ENCODE measurements at regions not wholly inside any gene's neighbourhood (a gene's known extent, or its start where the extent isn't known, plus 50 kb on each side); places are given as distances from the start of the nearest gene placed in this dataset.

DNA sequence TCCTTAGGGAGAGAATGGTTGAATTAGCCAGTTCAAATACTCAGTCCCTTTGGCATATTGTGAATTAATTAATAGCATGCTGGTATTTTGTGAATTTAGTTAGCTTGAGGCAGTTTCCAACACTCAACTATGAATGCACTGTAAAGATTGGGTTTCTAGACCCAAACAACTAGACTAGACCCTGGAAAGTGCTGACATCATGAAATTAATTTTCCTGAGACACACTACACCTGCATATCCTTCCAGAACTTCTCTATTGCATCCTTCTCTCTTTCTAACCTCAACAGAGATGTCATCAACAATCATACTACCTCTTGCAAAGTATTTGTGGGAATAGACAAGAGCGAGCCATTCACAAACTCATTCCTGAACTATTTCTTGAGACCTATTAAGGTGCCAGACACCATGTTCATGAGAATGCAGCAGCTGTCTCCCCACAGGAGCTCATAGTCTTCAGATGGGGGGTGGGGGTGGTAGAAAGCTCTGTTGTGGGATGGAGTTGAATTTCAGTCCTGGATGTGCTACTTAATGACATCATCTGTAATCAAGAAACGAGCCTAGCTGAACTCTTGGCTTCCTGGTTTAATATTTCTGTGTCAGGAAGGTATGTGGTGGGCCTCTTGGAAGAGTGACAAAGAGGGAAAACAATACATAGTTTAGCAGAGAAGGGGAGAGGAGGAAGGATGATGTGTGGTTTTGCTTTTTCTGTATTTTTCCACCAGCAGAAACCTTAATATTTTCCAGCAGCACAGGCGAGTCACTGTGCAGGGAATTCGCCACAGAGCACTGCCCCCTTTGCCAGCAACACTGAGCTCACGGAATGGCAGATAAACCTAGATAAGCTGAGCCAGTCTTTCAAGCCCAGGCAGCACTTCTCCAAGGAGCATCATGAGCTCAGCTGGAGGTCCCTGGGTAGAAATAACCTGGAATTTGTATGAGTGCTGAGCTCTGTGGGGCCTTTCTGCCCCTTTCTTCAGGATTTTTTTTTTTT lies 53.1 kb upstream of the CYSLTR2 start:
- Histone ChIP-seq H3K27ac (peak overlapping the region; percentile 66), H3K36me3 (replicated peaks) (no peaks in the 10 kb centered on the region), H3K4me3 (ENCODE audit: low read depth, low read length) (no peak overlapping the region), H3K27me3 (replicated peaks) (no peaks in the 10 kb centered on the region)
- in situ Hi-C loops (cut with HindIII; ENCODE audit: low pct_ligation_motif_present, low sequenced_read_pairs) = no loop called here
- TF ChIP-seq, protein P1, sequence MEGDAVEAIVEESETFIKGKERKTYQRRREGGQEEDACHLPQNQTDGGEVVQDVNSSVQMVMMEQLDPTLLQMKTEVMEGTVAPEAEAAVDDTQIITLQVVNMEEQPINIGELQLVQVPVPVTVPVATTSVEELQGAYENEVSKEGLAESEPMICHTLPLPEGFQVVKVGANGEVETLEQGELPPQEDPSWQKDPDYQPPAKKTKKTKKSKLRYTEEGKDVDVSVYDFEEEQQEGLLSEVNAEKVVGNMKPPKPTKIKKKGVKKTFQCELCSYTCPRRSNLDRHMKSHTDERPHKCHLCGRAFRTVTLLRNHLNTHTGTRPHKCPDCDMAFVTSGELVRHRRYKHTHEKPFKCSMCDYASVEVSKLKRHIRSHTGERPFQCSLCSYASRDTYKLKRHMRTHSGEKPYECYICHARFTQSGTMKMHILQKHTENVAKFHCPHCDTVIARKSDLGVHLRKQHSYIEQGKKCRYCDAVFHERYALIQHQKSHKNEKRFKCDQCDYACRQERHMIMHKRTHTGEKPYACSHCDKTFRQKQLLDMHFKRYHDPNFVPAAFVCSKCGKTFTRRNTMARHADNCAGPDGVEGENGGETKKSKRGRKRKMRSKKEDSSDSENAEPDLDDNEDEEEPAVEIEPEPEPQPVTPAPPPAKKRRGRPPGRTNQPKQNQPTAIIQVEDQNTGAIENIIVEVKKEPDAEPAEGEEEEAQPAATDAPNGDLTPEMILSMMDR (IDR thresholded peaks at IDR 0.05; ENCODE audit: low read depth, low read length, missing control alignments) = peak; percentile 1
- DNase-seq = peak; percentile 87

DNA sequence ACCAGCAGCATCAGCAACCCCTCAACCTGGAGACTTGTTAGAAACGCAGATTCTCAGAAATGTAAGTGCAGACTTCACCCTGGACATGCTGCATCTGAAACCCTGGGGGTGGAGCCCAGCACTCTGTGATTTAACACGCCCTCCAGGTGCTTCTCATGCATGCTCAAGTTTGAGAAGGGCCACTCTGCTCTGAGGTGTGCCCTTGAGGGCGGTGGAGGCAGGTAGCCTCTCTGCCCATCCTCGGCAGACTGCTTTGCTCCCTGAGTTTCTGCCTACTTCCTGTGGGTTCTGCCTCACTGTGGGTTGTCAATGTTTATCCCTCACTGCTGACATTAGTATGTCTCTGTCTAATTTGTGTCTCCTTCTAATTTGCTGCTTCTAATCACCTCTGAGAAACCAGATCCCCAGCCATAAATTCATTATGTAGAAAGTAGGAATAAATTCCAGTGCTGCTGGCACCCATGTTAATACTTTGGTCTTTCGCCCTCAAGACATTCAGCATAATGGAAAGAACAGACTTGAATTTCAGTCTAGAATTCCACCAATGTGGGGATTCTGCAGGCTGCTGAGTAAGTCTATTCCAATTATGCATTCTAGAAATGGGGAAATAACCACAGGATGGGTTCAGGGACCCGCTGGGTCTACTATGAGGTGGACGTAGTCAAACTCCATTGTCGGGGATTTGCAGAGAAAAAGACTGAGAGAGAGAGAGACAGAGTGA lies 51.3 kb upstream of the CYSLTR2 start:
- no peak for DNase-seq
- in situ Hi-C loops (cut with HindIII; ENCODE audit: low pct_ligation_motif_present, low sequenced_read_pairs) = no loop called here
- H3K27ac ChIP-seq = no peak overlapping the region
- no peak overlapping the region for H3K4me3 ChIP-seq (ENCODE audit: low read depth, low read length)
- TF ChIP-seq, protein P1 (IDR thresholded peaks at IDR 0.05; ENCODE audit: low read depth, low read length, missing control alignments) = no peak
- no peaks in the 10 kb centered on the region for H3K36me3 ChIP-seq (replicated peaks)
- H3K27me3 ChIP-seq (replicated peaks) = no peaks in the 10 kb centered on the region

DNA sequence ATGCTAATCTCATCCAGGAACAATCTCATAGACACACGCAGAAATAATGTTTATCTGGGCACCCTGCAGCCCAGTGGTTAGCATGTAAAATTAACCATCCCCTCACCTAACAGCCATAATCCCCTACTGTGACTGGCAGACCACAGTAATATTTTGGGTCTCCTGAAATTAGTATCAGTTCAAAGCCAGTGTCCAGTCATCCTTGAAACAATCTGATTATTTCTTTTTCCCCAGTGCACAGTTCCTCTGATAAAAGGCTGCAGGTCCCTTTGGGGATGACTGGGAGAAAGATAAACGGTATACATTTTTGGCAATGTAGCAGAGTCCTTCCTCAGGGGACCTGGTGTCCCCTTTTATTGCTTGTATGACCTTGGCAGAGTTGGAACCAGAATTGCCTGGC lies 50.4 kb upstream of the CYSLTR2 start:
- TF ChIP-seq, protein P1 (IDR thresholded peaks at IDR 0.05; ENCODE audit: low read depth, low read length, missing control alignments) = no peak
- Histone ChIP-seq H3K36me3 (replicated peaks) (no peaks in the 10 kb centered on the region), H3K4me3 (ENCODE audit: low read depth, low read length) (no peak overlapping the region), H3K27me3 (replicated peaks) (no peaks in the 10 kb centered on the region), H3K27ac (no peak overlapping the region)
- in situ Hi-C loops (cut with HindIII; ENCODE audit: low pct_ligation_motif_present, low sequenced_read_pairs) = no loop called here
- no peak for DNase-seq

Data from brain microvascular endothelial cell (primary cell).